DND-41 (cell line): ENCODE measurements at regions not wholly inside any gene's neighbourhood (a gene's known extent, or its start where the extent isn't known, plus 50 kb on each side); places are given as distances from the start of the nearest gene placed in this dataset.

ENCODE experiments used
- ATAC-seq: fragments of 200-7000 bp; cut with Tn5 transposase; 3 replicates; pipeline ENCODE4 v1.9.1; 2021; ENCODE audit warnings: low read depth; ENCODE audit not compliant: insufficient read depth
- DNase-seq: peaks from one replicate; pipeline ENCODE4 v3.0.0-alpha.2; 2020
- H2AFZ ChIP-seq: 2 replicates; pipeline ENCODE4 v1.6.0; 2012; ENCODE audit warnings: low read depth, low read length
- H3K27ac ChIP-seq: 2 replicates; pipeline ENCODE4 v1.5.1; 2012; ENCODE audit warnings: low read length, inconsistent platforms
- H3K27me3 ChIP-seq: fragments of 200-600 bp; sonication (generic); 2 replicates; pipeline ENCODE4 v1.6.0; 2012; ENCODE audit warnings: low read length, mild to moderate bottlenecking, inconsistent platforms; ENCODE audit not compliant: insufficient read depth, poor library complexity
- H3K36me3 ChIP-seq: 2 replicates; pipeline ENCODE4 v1.5.1; 2012; ENCODE audit warnings: low read length, inconsistent platforms; ENCODE audit not compliant: insufficient read depth
- H3K4me1 ChIP-seq: 2 replicates; pipeline ENCODE4 v1.5.1; 2012; ENCODE audit warnings: mild to moderate bottlenecking, low read length; ENCODE audit not compliant: insufficient read depth
- H3K4me2 ChIP-seq: 2 replicates; pipeline ENCODE4 v1.6.0; 2012; ENCODE audit warnings: mild to moderate bottlenecking, moderate library complexity, low read length, inconsistent platforms; ENCODE audit not compliant: insufficient read depth
- H3K4me3 ChIP-seq, 2 experiments: fragments of 200-600 bp in 1 of 2; shearing (Covaris generic) in 1 of 2; 2 replicates each; pipeline ENCODE4 v1.5.1; 2012 to 2016; ENCODE audit warnings: inconsistent platforms in 2 of 2, low read length in 2 of 2, mild to moderate bottlenecking in 2 of 2, low read depth in 1 of 2, moderate library complexity in 1 of 2
- H3K79me2 ChIP-seq: 2 replicates; pipeline ENCODE4 v1.6.0; 2012; ENCODE audit warnings: low read length, inconsistent platforms; ENCODE audit not compliant: insufficient read depth
- H3K9ac ChIP-seq: 2 replicates; pipeline ENCODE4 v1.6.0; 2012; ENCODE audit warnings: low read depth, mild to moderate bottlenecking, inconsistent platforms, low read length, moderate library complexity
- H3K9me3 ChIP-seq: 2 replicates; pipeline ENCODE4 v1.5.1; 2012; ENCODE audit warnings: low read length, moderate library complexity, mild to moderate bottlenecking, inconsistent platforms; ENCODE audit not compliant: insufficient read depth, severe bottlenecking
- H4K20me1 ChIP-seq: 2 replicates; pipeline ENCODE4 v1.6.0; 2012; ENCODE audit warnings: low read length; ENCODE audit not compliant: insufficient read depth
- EZH2 ChIP-seq: IDR thresholded peaks from 3 replicates; pipeline ENCODE4 v1.6.1; 2012; ENCODE audit warnings: borderline replicate concordance, low read depth, mild to moderate bottlenecking, moderate library complexity, low read length, inconsistent platforms; ENCODE audit not compliant: severe bottlenecking
- TF ChIP-seq, protein P1 (sequence below): IDR thresholded peaks from 2 replicates; pipeline ENCODE4 v1.5.1; 2012; ENCODE audit warnings: borderline replicate concordance, low read length, moderate library complexity, mild to moderate bottlenecking; ENCODE audit not compliant: poor library complexity, severe bottlenecking; ENCODE audit errors: extremely low read depth

GRCh38 chr21:35170244-35170643 is 121.1 kb upstream of the RUNX1 start:
- Histone ChIP-seq H3K27me3 (no peaks in the 10 kb centered on the region), H3K4me2 (no peak overlapping the region), H3K4me1 (peaks cover 44% of the 10 kb centered on the region), H2AFZ (no peak overlapping the region), H3K9ac (no peak overlapping the region), H3K36me3 (no peaks in the 10 kb centered on the region), H3K9me3 (peaks cover 4% of the 10 kb centered on the region), H4K20me1 (no peaks in the 10 kb centered on the region), H3K27ac (peak overlapping the region; percentile 49), H3K4me3 (no peak overlapping the region), H3K79me2 (no peaks in the 10 kb centered on the region)
- ATAC-seq (no peak; the same call in 1 of the 3 replicates), DNase-seq (no peak)
- no peak for TF ChIP-seq EZH2
- TF ChIP-seq, protein P1, sequence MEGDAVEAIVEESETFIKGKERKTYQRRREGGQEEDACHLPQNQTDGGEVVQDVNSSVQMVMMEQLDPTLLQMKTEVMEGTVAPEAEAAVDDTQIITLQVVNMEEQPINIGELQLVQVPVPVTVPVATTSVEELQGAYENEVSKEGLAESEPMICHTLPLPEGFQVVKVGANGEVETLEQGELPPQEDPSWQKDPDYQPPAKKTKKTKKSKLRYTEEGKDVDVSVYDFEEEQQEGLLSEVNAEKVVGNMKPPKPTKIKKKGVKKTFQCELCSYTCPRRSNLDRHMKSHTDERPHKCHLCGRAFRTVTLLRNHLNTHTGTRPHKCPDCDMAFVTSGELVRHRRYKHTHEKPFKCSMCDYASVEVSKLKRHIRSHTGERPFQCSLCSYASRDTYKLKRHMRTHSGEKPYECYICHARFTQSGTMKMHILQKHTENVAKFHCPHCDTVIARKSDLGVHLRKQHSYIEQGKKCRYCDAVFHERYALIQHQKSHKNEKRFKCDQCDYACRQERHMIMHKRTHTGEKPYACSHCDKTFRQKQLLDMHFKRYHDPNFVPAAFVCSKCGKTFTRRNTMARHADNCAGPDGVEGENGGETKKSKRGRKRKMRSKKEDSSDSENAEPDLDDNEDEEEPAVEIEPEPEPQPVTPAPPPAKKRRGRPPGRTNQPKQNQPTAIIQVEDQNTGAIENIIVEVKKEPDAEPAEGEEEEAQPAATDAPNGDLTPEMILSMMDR = no peak

- Histone ChIP-seq H3K79me2 (no peaks in the 10 kb centered on the region), H3K9ac (no peak overlapping the region), H3K9me3 (no peaks in the 10 kb centered on the region), H4K20me1 (no peaks in the 10 kb centered on the region), H2AFZ (no peak overlapping the region), H3K36me3 (no peaks in the 10 kb centered on the region), H3K4me2 (no peak overlapping the region), H3K4me1 (peaks cover 44% of the 10 kb centered on the region), H3K27me3 (no peaks in the 10 kb centered on the region), H3K27ac (no peak overlapping the region), H3K4me3 (no peak overlapping the region)
- DNase-seq (no peak), ATAC-seq (no peak)
- TF ChIP-seq, protein P1 = no peak
- no peak for TF ChIP-seq EZH2
Measured at GRCh38 chr21:35169574-35169973, 120.5 kb upstream of the RUNX1 start.

GRCh38 chr21:35168735-35169134 is 119.6 kb upstream of the RUNX1 start:
- no peak overlapping the region for H3K27ac ChIP-seq
- no peak overlapping the region for H3K4me2 ChIP-seq
- no peak overlapping the region for H2AFZ ChIP-seq
- DNase-seq (no peak), ATAC-seq (no peak)
- peaks cover 44% of the 10 kb centered on the region for H3K4me1 ChIP-seq
- no peaks in the 10 kb centered on the region for H3K36me3 ChIP-seq
- TF ChIP-seq EZH2 = no peak
- TF ChIP-seq, protein P1 = no peak
- H3K4me3 ChIP-seq = no peak overlapping the region
- no peak overlapping the region for H3K9ac ChIP-seq
- no peaks in the 10 kb centered on the region for H4K20me1 ChIP-seq
- H3K9me3 ChIP-seq = no peaks in the 10 kb centered on the region
- H3K27me3 ChIP-seq = no peaks in the 10 kb centered on the region
- H3K79me2 ChIP-seq = no peaks in the 10 kb centered on the region

- Histone ChIP-seq H3K36me3 (no peaks in the 10 kb centered on the region), H3K79me2 (no peaks in the 10 kb centered on the region), H3K9me3 (no peaks in the 10 kb centered on the region), H3K9ac (no peak overlapping the region), H3K27me3 (no peaks in the 10 kb centered on the region), H3K4me2 (no peak overlapping the region), H4K20me1 (no peaks in the 10 kb centered on the region), H3K4me1 (peaks cover 9% of the 10 kb centered on the region), H3K4me3 (no peak overlapping the region), H2AFZ (no peak overlapping the region), H3K27ac (no peak overlapping the region)
- TF ChIP-seq, protein P1 = no peak
- TF ChIP-seq EZH2 = no peak
- DNase-seq = no peak
- ATAC-seq = no peak
Measured at GRCh38 chr21:35164971-35165483, 115.9 kb upstream of the RUNX1 start.
